C4-2B (cell line): ENCODE measurements at regions not wholly inside any gene's neighbourhood (a gene's known extent, or its start where the extent isn't known, plus 50 kb on each side); places are given as distances from the start of the nearest gene placed in this dataset.

Experiments used
- H3K27ac ChIP-seq: fragments of 450-650 bp; 2 replicates; pipeline ENCODE4 v1.5.1; 2017
- CTCF ChIP-seq: fragments of 450-650 bp; conservative IDR thresholded peaks from 2 replicates; pipeline ENCODE4 v1.5.1; 2017; ENCODE audit warnings: mild to moderate bottlenecking
- ZFX ChIP-seq: fragments of 450-650 bp; IDR thresholded peaks from 2 replicates; pipeline ENCODE4 v1.6.1; 2017

GRCh38 chr3:35883929-35884328 lies 244.6 kb downstream of the ARPP21 start:
- TF ChIP-seq CTCF (no peak), ZFX (no peak)
- no peak overlapping the region for H3K27ac ChIP-seq

- no peak overlapping the region for H3K27ac ChIP-seq
- TF ChIP-seq ZFX = no peak
- no peak for TF ChIP-seq CTCF
Measured at GRCh38 chr3:35894735-35895134, 255.4 kb downstream of the ARPP21 start.

GRCh38 chr3:35899245-35899644 lies 259.9 kb downstream of the ARPP21 start:
- H3K27ac ChIP-seq = no peak overlapping the region

GRCh38 chr3:35900079-35900478 lies 260.8 kb downstream of the ARPP21 start:
- TF ChIP-seq CTCF = no peak
- TF ChIP-seq ZFX = no peak
- H3K27ac ChIP-seq = no peak overlapping the region

More at GRCh38 chr3:35899245-35899644, 259.9 kb downstream of the ARPP21 start:
- TF ChIP-seq CTCF (no peak), ZFX (no peak)

- H3K27ac ChIP-seq = no peak overlapping the region
- peak; percentile 86 for TF ChIP-seq CTCF
- TF ChIP-seq ZFX = no peak
Measured at GRCh38 chr3:35908366-35909232, 269.3 kb downstream of the ARPP21 start.

- no peak for TF ChIP-seq CTCF
- no peak for TF ChIP-seq ZFX
- H3K27ac ChIP-seq = no peak overlapping the region
Measured at GRCh38 chr3:35919160-35919559, 279.8 kb downstream of the ARPP21 start.

GRCh38 chr3:35921718-35922117 lies 282.4 kb downstream of the ARPP21 start:
- peak; percentile 19; the same call in 1 of the 2 replicates for TF ChIP-seq CTCF
- TF ChIP-seq ZFX = no peak
- no peak overlapping the region for H3K27ac ChIP-seq
